Kidney glomerular epithelial cell (primary cell): ENCODE measurements at regions not wholly inside any gene's neighbourhood (a gene's known extent, or its start where the extent isn't known, plus 50 kb on each side); places are given as distances from the start of the nearest gene placed in this dataset.
A peak's percentile ranks its signal among the peaks of the same experiment; 100 is the strongest.
"Not testable (repeated sequence)": the region's sequence is repeated elsewhere in the genome, so short reads cannot be mapped to it uniquely, and the experiment has no call there.

Experiments used
- DNase-seq: peaks from one replicate; lab custom pipeline; 2025; lab: John Stamatoyannopoulos, UW

DNA sequence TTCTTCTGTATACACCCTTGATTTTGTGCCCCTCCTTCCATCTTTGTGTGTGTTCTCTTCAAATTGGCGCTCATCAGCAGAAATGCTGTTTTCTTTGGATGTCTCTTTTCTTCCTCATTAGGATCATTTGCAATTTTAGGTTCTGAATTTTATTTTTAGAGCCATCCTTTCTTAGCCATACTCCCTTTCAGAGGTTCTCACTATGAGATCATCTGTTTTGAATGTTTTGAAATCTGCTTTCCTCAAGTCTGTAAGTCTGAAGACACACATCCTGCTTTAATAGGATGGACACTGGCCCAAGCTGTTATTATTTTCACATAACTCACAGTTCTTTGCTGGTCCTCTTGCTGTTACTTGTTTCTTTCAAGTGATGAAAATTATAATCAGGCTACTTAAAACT is 124.8 kb downstream of the BDH1 start:
- DNase-seq = peak; percentile 58

DNA sequence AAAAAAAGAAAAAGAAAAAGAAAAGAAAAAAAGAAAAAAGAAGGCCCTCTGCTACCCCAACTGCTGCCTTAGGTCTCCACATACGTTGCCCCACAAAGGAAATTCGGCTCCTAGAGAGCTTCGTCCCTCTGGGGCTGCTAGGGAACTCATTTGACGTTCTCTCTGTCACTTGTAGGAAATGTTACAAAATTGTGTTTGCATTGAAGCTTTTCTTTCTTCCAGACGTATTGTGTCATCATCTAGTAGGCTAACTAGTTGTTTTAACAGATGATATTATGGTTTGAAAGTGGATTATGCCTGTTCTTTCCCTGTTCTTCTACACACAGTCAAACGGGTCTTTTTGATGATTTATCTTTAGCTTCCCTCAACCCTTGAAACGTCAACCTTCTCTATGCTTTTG is 125.3 kb downstream of the BDH1 start:
- no peak for DNase-seq

DNA sequence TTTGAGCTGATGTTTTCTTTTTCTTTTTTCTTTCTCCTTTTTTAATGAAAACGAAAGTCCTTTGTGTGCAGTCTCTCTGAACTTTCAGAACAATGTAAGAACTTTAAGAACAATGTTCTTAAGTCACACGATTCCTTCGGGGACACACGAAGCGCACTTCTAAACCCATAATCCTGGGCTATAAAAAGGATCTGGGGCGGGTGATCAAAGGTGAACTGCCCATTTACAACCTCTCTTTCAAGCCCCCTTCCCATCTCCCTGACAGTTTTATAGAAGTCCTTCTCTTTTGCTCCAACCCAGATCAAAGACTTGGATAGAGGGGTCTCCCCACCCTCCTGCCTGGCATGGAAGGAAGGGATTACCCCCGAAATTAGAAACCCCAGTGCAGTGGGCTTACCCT is 126.8 kb downstream of the BDH1 start:
- DNase-seq = no peak

DNA sequence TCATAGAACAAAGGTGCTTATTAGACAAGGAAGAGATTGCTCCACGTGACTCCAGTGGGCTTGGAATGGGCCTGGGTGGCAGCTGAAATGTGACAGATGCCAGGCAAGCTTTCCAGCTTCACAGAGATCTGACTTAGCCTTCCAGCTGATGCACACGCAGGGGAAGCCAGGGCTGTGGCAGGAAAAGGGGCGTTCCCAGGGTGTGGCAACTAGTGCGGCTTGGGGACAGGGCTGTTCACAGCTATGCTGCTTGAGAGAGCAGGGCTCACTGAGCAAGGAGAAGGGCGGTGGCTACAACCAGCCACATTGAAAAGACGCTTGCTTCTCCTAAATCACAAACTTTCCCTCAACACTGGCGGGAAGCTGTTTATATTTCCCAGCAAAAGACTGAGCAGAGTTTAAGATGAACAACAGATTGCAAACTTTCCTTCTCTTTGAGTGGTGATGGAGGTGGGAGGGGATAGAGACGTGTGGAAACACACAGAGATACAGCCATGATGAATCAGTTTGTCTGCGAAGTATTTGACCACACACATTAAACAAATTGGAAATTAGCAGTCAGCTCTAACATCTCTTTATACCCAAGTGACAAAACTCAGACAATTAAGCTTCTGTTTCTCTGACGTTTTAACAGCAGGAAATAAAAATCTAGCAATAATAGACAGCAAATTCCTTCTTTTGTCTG is 127.5 kb downstream of the BDH1 start:
- DNase-seq = no peak

DNA sequence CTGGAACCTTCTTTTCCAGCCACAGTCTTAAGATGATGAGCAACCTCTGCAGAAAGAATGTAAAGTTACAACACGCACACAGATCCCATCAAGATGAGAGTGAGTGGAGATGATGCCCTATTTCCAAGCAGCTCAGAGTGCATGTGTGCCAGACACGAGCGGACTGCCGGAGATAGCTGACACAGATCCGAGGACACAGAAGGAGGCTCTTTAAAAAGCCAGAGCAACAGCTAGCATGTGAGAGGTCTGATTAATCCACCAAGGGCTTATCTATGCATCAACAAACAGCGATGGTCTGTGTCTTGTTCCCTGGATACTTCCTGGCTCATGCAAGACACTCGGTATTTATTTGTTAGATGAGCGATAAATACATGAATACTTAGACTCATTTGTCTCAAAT is 128.6 kb upstream of the DLG1 start:
- no peak for DNase-seq

DNA sequence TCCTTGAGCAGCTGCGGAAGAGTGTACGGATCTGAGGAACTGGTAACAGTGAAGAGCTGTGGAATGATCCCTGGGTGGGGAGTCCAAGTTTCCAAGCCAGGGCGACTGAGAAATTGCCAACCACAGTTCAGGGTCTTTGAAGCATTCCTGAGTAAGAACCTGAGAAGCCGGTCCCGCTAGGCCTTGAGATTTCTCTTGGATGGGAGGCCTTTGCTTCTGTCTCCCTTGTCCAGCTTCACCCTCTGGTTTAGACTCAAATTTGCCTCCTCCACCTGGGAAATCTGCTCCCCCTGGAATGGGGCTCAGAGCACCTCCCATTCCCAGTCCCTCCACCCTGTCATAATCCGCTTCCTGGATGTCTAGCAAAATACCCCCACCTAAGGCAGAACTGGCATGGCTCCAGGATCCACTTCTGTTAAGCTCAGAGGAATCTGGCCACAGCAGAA is 127.7 kb upstream of the DLG1 start:
- no peak for DNase-seq

DNA sequence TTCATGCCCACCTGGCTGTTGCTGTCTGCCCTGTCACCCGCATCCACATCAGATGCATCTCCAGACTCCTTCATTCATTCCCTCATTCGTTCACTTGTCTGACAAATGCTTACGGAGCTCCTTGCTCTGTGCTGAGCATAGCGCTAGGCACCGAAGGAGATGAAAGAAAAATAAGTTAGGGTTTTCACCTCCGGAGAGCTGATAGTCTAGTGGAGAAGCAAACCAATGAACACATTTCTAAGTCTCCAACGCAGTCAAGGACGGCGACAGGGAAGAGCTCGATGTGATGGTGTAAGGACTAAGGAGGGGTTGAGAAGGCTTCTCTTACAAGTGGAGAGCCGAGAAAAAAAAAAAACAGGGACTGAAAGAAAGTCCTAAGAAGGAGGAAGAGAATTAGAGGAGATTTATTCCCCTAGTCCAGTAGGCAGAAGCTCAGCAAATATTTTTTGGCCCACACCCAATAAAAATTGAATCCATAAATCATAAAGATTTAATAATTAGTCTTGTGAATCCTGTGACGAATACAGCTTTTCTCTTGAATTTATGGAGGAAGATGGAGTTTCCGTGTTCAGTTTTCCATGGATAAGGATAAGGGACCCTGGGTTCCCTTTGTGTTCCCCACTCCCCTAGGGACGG is 127.2 kb upstream of the DLG1 start:
- DNase-seq = no peak

DNA sequence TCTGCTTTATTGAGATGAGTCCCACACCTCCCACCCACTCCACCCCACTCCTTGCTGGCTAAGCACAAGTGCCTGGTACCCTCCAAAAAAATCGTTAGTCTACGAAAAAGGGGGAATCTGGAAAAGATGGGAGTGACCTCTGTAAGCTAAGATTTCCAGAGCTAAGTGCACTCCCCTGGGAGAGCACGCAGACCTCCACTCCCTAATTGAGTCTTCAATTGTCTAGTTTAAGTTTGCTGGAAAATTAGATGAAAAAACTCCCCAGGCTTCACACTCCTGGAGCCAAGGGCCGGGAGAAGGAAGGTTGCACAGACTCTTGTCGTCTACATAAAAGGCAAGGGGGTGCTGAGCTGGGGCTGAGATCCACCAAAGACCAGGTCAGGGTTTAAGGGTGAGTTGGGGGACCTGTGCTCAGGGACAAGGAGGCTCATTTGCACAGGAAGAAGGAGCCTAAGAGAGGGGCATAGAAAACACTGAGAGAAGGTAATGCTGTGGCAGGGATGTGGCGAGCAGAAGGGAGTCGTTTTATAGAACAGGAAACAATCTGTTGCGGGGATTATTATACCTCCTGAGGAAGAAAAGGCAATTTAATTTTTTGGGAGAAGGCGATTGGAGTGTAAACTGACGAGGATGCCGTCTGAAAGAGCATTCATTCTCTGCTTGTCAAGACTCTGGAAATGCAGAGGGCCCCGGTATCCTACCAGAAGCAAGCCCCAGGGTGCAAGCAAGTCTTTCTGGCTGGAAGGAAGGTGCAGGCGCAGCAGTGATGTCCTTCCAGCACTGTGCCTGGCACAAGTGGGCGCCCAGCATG is 126.5 kb upstream of the DLG1 start:
- no peak for DNase-seq

DNA sequence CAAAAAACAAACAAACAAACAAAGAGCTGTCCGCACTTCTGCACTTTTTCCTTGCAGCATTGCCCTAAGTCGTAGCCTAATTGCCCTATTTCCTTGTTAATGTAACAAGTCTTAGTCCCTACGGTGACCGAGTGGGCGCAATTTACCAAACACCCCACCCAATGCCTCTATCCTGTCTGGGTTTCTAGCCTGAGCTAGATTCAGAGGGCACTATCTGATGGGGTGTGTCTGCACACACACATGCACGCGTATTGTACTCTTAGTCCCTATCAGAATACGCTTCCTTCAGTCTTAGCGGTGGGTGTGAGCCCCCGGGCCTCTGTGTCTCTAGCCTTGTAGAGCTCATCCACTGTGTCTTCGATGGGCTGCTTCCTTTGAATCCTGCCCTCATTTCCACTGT is 125.9 kb upstream of the DLG1 start:
- DNase-seq = no peak

DNA sequence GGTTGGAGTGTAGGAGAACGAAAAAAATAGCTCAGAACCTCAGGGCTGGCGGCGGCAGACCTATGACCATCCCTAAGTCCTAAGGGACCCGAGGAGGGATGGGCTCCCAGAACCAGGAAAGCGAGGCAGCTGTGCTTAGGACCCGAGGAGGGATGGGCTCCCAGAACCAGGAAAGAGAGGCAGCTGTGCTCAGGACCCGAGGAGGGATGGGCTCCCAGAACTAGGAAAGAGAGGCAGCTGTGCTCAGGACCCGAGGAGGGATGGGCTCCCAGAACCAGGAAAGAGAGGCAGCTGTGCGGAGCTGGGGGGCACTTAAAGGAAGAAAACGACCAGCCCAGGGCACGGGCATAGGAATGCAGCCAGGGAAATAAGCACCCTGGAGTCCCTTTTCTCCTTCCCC is 125.0 kb upstream of the DLG1 start:
- no peak for DNase-seq

DNA sequence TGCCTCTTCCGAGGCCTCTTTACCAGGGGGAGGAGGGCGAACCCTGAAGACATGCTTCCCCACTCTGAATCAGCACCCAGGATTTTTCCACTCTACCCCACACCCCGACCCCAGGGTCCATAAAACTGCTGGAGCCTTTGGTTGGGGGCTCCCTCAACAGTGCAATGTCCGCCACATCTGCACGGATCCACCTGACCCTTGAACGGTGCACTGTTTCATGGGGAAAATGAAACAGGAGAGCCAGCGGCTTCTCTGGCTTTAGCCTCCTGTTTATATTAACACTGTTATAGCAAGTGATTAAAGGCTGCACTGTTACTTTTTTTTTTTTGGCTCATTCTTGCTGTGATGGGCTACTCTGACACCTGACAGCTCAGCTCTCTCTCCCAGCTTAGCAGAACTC is 124.1 kb upstream of the DLG1 start:
- DNase-seq = no peak

DNA sequence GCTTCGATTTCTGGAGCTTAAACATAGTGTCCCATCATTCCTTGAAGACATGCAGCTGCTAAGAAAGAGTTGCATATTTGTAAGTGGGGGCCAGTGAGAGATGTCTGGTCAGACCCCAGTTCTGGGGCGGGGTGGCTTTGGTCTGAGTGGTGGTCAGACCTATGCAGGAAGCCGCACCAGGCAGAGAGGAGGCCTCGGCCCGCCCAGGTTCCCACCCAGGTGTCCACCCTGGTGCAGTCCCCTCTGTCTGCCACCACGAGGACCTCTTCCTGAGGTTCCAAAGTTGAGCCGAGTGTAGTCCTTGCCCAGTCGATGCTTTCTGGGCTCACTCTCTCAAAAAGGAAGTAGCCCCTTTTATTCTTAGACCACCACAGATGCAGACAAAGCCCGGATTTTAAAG is 122.6 kb upstream of the DLG1 start:
- no peak for DNase-seq

DNA sequence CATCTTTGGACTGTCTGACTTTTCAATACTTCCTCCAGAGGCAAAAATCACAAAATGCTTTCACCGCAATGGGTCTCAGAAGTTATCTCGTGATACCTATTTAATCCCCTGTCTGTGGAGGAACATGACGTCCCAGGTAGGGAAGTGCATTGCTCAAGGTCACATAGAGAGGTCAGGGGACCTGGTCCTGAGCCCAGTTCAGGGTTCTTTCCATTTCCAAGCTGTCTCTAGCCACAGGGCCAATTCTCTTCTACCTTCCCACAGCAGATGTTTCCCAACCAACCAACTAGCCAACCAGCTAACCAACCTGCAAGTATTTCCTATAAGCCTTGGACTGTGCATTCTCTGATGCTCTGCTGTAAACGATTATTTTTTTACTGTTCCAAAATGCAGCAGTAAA is 122.2 kb upstream of the DLG1 start:
- DNase-seq = no peak

DNA sequence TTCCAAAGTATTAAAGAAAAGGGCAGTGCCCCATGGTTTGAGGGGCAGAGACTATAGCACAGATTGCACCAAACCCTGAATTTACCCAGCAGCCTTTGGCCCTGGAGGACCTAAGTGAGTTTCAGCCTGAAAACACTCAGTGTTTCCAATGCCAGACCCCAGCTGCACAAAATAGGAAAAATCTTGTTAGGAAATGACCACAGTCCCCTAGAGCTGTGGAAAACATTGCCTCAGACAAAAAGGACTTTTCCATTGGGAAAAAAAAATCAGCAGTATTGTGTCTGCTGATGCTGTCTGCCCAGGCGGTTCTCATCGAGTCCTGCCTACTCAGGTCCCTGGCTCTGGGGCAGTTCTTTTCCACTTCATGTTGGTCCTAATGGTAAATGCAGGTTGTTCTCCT is 121.7 kb upstream of the DLG1 start:
- no peak for DNase-seq

DNA sequence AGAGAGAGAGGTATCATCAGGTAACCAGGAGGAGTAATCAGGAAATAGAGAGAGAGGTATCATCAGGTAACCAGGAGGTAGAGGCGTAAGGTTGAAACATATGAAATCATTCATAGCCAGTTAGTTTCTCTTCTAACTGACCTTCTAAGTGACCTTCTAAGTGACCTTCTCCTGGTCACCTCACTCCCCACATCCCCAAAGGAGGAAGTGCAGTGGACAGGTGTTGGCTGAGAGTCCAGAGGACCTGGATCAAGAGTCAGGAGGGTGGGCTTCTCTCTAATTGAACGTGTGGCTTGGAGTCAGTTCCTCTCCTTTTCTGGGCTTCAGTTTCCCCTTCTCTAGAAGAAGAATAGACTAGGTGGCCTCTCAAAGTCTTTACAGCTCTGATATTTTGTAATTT is 121.3 kb upstream of the DLG1 start:
- no peak for DNase-seq

DNA sequence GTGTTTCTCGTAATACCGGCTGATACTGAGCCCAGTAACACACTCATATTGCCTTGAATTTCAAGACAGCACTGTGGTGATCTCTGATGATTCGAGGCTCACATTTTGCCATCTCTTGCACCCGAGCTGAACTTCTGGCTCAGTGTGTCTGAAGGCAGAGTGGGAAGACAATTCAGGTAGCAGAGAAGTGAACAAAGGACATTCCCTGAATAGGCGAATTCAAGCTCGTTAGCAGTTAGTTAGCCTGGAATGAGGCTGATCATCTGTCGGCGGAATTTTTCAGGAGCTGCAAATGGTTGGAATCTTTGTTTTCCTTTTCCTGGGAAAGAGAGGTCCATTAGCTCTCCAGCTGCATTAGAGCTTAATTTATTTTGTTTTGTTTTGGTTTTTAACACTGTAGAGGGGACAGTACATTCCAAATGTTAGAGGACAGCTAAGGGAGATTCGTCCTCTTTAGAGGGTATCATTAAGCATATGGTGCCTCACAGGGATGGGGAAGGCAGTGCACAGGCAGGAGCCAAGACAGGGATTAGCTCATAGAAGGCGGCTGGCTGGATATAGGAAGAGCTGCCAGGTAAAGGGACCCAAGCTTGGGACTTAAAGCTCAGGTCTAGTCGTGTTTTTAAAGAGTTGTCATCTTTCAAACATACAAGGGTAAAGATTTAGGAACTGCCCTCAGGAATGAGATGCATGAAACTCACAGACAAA is 119.7 kb upstream of the DLG1 start:
- no peak for DNase-seq

DNA sequence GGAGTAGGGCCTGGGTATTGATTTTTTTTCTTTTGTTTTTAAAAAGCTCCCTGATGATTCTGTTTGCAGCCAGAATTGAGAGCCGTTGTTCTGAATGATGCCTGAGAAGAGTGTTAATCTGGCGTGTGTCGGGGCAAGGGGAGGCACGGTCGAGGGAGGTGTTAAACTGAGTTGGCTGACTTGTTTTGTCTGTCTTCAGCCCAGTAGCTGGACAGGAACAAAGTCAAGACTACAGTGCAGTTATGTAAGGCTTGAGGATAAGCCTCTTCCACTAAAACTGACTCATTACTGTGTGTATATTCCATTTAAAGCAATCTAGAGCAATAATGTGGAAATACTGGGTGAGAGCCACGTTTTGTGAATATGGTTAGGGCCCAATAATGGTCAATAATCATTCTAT is 119.0 kb upstream of the DLG1 start:
- DNase-seq = no peak

DNA sequence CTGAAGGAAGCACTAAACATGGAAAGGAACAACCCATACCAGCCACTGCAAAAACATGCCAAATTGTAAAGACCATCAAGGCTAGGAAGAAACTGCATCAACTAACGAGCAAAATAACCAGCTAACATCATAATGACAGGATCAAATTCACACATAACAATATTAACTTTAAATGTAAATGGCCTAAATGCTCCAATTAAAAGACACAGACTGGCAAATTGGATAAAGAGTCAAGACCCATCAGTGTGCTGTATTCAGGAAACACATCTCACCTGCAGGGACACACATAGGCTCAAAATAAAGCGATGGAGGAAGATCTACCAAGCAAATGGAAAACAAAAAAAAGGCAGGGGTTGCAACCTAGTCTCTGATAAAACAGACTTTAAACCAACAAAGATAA is 113.5 kb upstream of the DLG1 start:
- DNase-seq = not testable (repeated sequence)

DNA sequence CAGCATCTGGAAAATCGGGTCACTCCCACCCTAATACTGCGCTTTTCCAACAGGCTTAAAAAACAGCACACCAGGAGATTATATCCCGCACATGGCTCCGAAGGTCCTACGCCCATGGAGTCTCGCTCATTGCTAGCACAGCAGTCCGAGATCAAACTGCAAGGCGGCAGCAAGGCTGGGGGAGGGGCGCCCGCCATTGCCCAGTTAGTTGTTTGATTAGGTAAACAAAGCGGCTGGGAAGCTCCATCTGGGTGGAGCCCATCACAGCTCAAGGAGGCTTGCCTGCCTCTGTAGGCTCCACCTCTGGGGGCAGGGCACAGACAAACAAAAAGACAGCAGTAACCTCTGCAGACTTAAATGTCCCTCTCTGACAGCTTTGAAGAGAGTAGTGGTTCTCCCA is 111.8 kb upstream of the DLG1 start:
- DNase-seq = not testable (repeated sequence)

DNA sequence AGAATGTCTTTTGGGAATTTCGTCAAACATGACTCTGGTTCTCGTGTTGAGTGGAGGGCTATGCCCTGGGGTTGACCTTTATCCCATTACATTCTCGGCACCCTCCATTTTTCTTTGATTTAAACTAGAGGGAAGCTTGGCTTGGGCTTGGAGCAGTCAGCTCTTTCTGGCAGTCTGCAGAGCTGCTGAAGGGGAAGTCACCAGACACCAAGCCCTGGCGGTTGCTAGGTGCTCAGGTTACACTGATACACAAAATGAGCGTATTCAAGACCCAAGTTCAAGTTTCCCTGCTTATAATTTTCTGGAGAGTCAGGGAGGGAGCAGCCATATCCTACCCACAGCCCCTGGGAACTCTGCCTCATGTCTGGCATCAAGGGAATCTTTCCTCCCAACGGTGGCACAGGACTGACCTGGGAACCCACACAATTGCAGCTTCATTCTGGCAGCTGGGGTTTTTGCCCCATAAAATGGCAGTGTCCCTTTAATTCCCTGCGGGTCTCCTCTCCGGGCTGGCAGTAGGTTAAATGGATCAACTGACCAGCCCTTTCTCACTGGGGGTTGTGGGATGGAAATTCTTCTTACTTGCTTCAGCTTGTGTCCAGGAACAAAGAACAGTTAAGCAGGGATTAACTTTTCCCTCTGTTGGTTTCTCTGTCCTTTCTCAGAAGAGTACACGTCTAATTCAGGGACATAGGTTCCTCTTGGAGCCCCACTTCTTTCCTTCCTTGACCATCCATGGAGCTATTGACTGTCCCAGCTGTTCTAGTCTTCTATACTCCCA is 110.0 kb upstream of the DLG1 start:
- DNase-seq = no peak

DNA sequence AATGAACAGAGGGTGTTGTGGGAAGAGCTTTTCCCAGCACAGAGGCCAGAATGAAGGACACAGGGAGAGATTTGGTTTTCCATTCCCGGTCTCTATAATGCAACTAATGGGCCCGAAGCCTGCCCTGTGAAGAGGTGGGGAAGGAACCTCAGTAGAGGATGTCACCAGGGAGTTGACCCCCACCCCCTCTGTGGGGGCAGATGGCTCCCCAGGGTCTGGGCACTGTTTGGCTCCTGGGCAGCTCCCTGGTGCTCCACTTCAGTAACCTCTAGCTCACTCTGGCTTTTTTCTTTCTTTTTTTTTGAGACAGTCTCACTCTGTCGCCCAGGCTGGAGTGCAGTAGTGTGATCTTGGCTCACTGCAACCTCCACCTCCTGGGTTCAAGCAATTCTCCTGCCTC is 109.1 kb upstream of the DLG1 start:
- DNase-seq = no peak

DNA sequence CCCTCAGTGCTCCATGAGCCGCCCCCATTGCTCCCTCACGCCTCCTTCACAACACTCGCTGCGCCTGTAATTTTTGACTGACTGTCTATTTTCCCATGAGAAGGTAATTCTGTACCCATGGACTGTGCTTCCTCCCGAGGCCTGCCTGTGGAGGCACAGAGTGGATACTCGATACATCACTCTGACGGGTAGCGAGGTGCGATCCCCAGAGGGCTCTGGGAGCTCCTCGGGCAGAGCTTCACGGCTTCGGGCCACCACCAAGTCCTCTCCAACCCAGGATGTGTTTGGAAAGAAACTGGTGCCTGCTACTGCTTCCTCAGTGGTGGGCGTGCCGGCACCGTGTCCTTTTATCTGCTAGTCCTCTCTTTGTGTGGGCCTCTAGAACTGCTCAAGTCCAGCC is 108.6 kb upstream of the DLG1 start:
- DNase-seq = no peak
